ENCODE measurements at regions not wholly inside any gene's neighbourhood (a gene's known extent, or its start where the extent isn't known, plus 50 kb on each side); places are given as distances from the start of the nearest gene placed in this dataset.

DNA sequence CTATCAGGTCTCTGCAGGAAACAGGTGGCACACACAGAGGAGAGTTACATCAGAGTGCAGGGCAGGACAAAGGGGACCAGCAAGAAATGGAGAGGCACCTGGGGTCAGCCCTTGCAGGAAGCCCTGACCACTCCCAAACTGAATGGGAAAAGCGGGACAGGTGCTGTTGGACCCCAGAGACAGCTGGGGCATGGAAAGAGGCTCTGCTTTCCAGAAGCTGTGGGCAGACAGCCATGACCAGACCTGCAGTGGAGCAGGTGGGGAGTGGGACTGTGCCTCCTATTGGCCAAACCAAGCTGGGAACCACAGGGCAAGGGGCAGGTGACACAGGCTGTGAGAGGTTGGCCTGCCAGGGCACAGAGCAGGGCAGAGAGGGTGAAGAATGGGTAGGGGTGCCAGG lies 125.8 kb downstream of the BOD1 start:
- Histone ChIP-seq H2BK120ac (replicated peaks; ENCODE audit: low read depth, low read length) (no peak overlapping the region), H2AK5ac (ENCODE audit: low read depth, low read length) (no peak overlapping the region), H3K18ac (ENCODE audit: extremely low read depth, low read length) (no peak overlapping the region), H3K79me2 (ENCODE audit: control insufficient read depth in 1 of 2, insufficient read depth in 2 of 2, low read length in 2 of 2) (no peaks in the 10 kb centered on the region), H3K36me3 (ENCODE audit: control insufficient read depth in 2 of 4, insufficient read depth in 4 of 4, low read length in 3 of 4) (no peaks in the 10 kb centered on the region), H3K14ac (ENCODE audit: insufficient read length) (no peak overlapping the region), H3K4ac (replicated peaks; ENCODE audit: insufficient read length, low read depth, low read length) (peak overlapping the region; percentile 44), H2BK20ac (ENCODE audit: low read length) (no peak overlapping the region), H3K27me3 (replicated peaks in 1 of 4; ENCODE audit: control insufficient read depth in 3 of 4, extremely low read depth in 1 of 4, insufficient read depth in 3 of 4, low read length in 3 of 4) (no peaks in the 10 kb centered on the region; a peak in 1 of 7 replicates), H3K4me1 (replicated peaks in 1 of 4; ENCODE audit: control insufficient read depth in 3 of 4, insufficient read depth in 4 of 4, low read length in 3 of 4) (no peaks in the 10 kb centered on the region; a peak in 1 of 7 replicates), H4K8ac (ENCODE audit: extremely low read depth, insufficient read depth, low read length) (peak overlapping the region; percentile 51), H4K20me1 (replicated peaks in 1 of 2; ENCODE audit: control insufficient read depth in 1 of 2, insufficient read depth in 2 of 2, low read length in 2 of 2) (no peaks in the 10 kb centered on the region), H3K56ac (replicated peaks; ENCODE audit: insufficient read length, low read depth, low read length) (no peak overlapping the region), H2BK12ac (ENCODE audit: low read depth, low read length) (no peak overlapping the region), H3K9me3 (ENCODE audit: insufficient read depth in 2 of 2, low read depth in 1 of 2, low read length in 1 of 2) (no peaks in the 10 kb centered on the region), H2BK15ac (ENCODE audit: low read length) (no peak overlapping the region), H3K4me2 (ENCODE audit: insufficient read depth in 1 of 2, low read depth in 2 of 2, low read length in 2 of 2) (no peak overlapping the region), H3K23ac (ENCODE audit: insufficient read length) (no peak overlapping the region), H3K27ac (ENCODE audit: low read depth, low read length) (no peak overlapping the region), H4K5ac (ENCODE audit: insufficient read length, low read depth, low read length) (no peak overlapping the region), H3K23me2 (ENCODE audit: low read depth, low read length) (no peaks in the 10 kb centered on the region), H2BK5ac (ENCODE audit: low read depth, low read length) (no peak overlapping the region), H2AFZ (ENCODE audit: low read length) (no peak overlapping the region), H4K91ac (replicated peaks; ENCODE audit: insufficient read length, low read length) (no peak overlapping the region), H3K9ac (replicated peaks in 1 of 4; ENCODE audit: extremely low read depth in 1 of 4, low read depth in 3 of 4, low read length in 3 of 4) (no peak overlapping the region), H3K79me1 (ENCODE audit: low read depth, low read length) (no peaks in the 10 kb centered on the region), H3K4me3 (ENCODE audit: extremely low read depth in 1 of 4, insufficient read depth in 2 of 4, low read depth in 3 of 4, low read length in 4 of 4) (no peak overlapping the region)
- ChIA-PET POLR2A (ENCODE audit: partially characterized antibody) (interaction anchor here (0.5 kb wide), 1 partner anchor 67 kb away, joined by 4 read pairs; no protein-coding TSS in a partner anchor), CTCF (ENCODE audit: partially characterized antibody) (interaction anchor here (1.0 to 1.3 kb wide), 2 partner anchors 12 to 145 kb away, joined by 3 read pairs; no protein-coding TSS in a partner anchor)
- no peak for DNase-seq (ENCODE audit: low read depth in 1 of 2, low spot score in 2 of 2)
- 58% methylated on average over 1 of the region's 1 CpG; no CpG with 5 or more reads in 1 of the 2 experiments for WGBS, 2 experiments (ENCODE audit: extremely low coverage in 1 of 2, insufficient coverage in 1 of 2, insufficient read length in 1 of 2, insufficient replicate concordance in 2 of 2, low coverage in 1 of 2, low lambda C conversion rate in 2 of 2, missing lambda C conversion rate in 1 of 2)
- no peak for FAIRE-seq
- TF ChIP-seq ATF2 (IDR thresholded peaks at IDR 0.05; ENCODE audit: low read length): no peak
- TF ChIP-seq CBX8 (IDR thresholded peaks at IDR 0.05; ENCODE audit: borderline replicate concordance, low read depth, low read length): no peak
- no peak for TF ChIP-seq CHD2 (IDR thresholded peaks at IDR 0.05; ENCODE audit: low read length)
- TF ChIP-seq POLR2A (IDR thresholded peaks at IDR 0.05; ENCODE audit: control extremely low read depth in 1 of 2, low read depth in 2 of 2, low read length in 2 of 2): no peak
- TF ChIP-seq ATF3 (IDR thresholded peaks at IDR 0.05; ENCODE audit: insufficient read depth, low read depth, low read length): no peak
- no peak for TF ChIP-seq MAX (IDR thresholded peaks at IDR 0.05)
- no peak for TF ChIP-seq HDAC6 (IDR thresholded peaks at IDR 0.05; ENCODE audit: low read depth, low read length)
- TF ChIP-seq POLR2AphosphoS5 (IDR thresholded peaks at IDR 0.05; ENCODE audit: low read depth, low read length): no peak
- no peak for TF ChIP-seq CEBPB (IDR thresholded peaks at IDR 0.05; ENCODE audit: low read depth, low read length)
- TF ChIP-seq RXRA (IDR thresholded peaks at IDR 0.05; ENCODE audit: insufficient read depth, low read depth, low read length): no peak
- no peak for TF ChIP-seq SIN3A (conservative IDR thresholded peaks at IDR 0.05 in 1 of 2, IDR thresholded peaks at IDR 0.05 in 1 of 2; ENCODE audit: low read depth in 1 of 2, low read length in 2 of 2)

Measured in H1 (cell line).